BLaER1 treated with 17β-estradiol and CSF1 and Interleukin-3, amounts not matched to agents 10 nM and 100 nM (cell line): ENCODE measurements at regions not wholly inside any gene's neighbourhood (a gene's known extent, or its start where the extent isn't known, plus 50 kb on each side); places are given as distances from the start of the nearest gene placed in this dataset.

Experiments
- H3K27ac ChIP-seq, 11 experiments: shearing (Covaris generic); formaldehyde crosslinking; 2 replicates each; pipeline ENCODE4 v1.8.1; 2022
- H3K27me3 ChIP-seq, 11 experiments: shearing (Covaris generic); formaldehyde crosslinking; 2 replicates each; pipeline ENCODE4 v1.8.1; 2022
- H3K36me3 ChIP-seq, 11 experiments: shearing (Covaris generic); formaldehyde crosslinking; 2 replicates each; pipeline ENCODE4 v1.8.1; 2022
- H3K4me1 ChIP-seq, 10 experiments: shearing (Covaris generic); formaldehyde crosslinking; 2 replicates each; pipeline ENCODE4 v1.8.1; 2022
- H3K4me2 ChIP-seq, 11 experiments: shearing (Covaris generic); formaldehyde crosslinking; 2 replicates each; pipeline ENCODE4 v1.8.1; 2022
- H3K4me3 ChIP-seq, 10 experiments: shearing (Covaris generic); formaldehyde crosslinking; 2 replicates each; pipeline ENCODE4 v1.8.1; 2022
- H3K9ac ChIP-seq, 11 experiments: shearing (Covaris generic); formaldehyde crosslinking; 2 replicates each; pipeline ENCODE4 v1.8.1; 2022
- H3K9me3 ChIP-seq, 11 experiments: shearing (Covaris generic); formaldehyde crosslinking; replicated peaks in 1 of 11; 2 replicates each; pipeline ENCODE4 v1.8.1; 2022
- H4K20me1 ChIP-seq, 11 experiments: shearing (Covaris generic); formaldehyde crosslinking; 2 replicates each; pipeline ENCODE4 v1.8.1; 2022
- Cebpa-rat ChIP-seq, 11 experiments: shearing (Covaris generic); IDR thresholded peaks; 2 replicates each; pipeline ENCODE4 v1.8.1; 2022

DNA sequence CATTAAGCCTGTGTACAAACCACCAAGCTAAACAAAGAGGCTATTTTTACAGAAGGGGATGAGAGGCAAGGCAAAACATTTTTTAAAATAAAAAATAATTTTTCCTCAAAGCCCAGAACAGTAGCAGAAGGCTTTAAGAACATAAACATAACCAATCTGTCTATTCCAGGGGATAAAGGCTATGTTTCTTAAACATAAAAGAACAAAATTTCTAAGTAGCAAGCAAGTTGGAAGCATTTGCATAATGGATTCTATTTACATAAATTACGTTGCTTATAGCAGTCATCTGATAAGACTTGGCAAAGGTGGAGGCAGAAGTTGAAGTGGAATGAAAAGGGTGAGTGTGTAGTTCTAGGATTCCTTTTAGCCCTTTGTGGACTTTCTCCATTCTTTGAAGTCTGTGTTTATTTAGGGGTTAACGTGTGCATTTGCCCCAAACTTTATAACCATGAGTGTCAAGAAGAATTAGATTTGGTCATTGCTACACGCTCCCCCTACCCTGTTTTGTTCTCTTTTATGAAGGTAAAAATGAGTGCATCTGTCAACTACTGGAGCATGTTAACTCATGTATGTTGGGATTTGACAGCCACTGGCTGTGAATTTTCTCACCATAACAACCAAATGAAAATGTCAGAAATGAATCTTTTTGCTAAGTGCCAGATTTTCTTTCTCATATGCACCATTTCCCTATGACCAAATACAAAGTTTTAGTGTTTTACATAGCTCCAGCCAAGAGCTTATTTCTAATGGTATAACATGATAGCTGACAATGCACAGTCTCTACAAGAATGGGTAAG is 378.4 kb upstream of the IGFBP7 start:
- no peak overlapping the region for H3K27ac ChIP-seq
- no peaks in the 10 kb centered on the region for H4K20me1 ChIP-seq
- no peak overlapping the region for H3K4me3 ChIP-seq
- H3K4me2 ChIP-seq, result no peak overlapping the region
- no peak for TF ChIP-seq Cebpa-rat (IDR thresholded peaks at IDR 0.05)
- no peaks in the 10 kb centered on the region for H3K27me3 ChIP-seq
- H3K4me1 ChIP-seq, result 0 out of 20 replicates have a peak, but pooled peaks cover 0 to 7% (median 0%) of the 10 kb centered on the region in 10 experiments
- H3K9ac ChIP-seq, result no peak overlapping the region
- peaks cover 0 to 13% (median 3%) of the 10 kb centered on the region in 11 experiments; a peak in 8 of 22 replicates for H3K9me3 ChIP-seq
- no peaks in the 10 kb centered on the region for H3K36me3 ChIP-seq

DNA sequence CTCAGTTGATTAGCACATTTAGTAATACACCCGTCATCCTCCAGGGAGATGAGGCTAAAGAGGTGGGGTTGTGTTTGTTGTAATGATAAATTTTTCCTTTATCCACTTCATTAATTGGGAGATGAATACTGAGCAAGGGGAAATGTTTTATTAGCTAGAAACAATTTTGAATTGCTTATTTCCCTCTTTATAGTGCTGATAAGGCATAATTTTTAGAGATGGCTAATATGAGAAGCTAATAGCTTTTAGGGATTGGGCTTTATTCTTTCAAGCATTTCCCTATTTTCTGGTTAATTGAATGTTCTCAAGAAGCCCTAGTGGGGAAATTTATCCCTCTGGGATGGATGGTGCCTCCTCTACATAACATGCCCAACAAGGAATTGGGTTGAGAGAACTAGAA is 365.2 kb upstream of the IGFBP7 start:
- H3K9ac ChIP-seq, result no peak overlapping the region
- H3K36me3 ChIP-seq, result no peaks in the 10 kb centered on the region
- H3K9me3 ChIP-seq, result peaks cover 0 to 6% (median 0%) of the 10 kb centered on the region in 11 experiments; a peak in 2 of 22 replicates
- no peaks in the 10 kb centered on the region for H3K27me3 ChIP-seq
- no peaks in the 10 kb centered on the region for H4K20me1 ChIP-seq
- no peak overlapping the region for H3K27ac ChIP-seq
- H3K4me2 ChIP-seq, result no peak overlapping the region
- TF ChIP-seq Cebpa-rat (IDR thresholded peaks at IDR 0.05), result no peak
- no peak overlapping the region for H3K4me3 ChIP-seq
- H3K4me1 ChIP-seq, result no peaks in the 10 kb centered on the region

DNA sequence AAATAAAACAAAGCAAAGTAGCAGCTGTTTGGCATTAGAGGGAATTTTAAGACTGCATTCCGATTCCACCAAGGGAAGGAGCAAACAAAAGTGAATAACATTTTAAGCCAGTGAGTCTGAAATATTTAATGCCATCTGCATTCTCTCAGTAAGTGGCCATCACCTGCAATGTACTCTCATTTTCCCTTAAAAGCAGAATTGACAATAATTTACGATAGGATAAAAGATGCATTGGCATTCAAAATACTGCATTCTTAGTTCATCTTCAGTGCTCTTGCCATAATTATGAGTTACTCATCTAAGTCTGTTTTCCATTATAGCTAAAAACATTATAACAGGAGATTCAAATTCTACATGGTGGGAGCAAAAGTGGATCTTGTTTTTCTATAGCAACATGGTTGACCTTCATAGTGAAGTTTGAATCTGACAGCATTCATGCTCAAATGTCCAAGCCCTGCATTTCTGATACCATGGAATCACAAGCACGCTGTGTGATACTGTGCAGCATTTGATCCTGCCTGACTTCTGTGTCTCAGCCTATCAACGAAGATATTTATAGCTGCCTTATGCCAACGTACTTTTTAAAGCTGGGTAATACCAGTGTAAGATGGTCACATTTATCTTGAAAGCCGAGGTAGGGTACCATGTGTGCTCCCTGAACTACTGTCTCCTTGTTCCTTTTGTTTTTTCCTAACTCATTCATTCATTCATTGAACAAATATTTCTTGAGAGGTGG is 355.3 kb upstream of the IGFBP7 start:
- no peak overlapping the region for H3K9ac ChIP-seq
- no peaks in the 10 kb centered on the region for H3K36me3 ChIP-seq
- no peak overlapping the region for H3K4me3 ChIP-seq
- H3K27me3 ChIP-seq, result no peaks in the 10 kb centered on the region
- H3K9me3 ChIP-seq, result 0 out of 22 replicates have a peak, but pooled peaks cover 0 to under 1% (median 0%) of the 10 kb centered on the region in 11 experiments
- no peak for TF ChIP-seq Cebpa-rat (IDR thresholded peaks at IDR 0.05)
- H3K27ac ChIP-seq, result no peak overlapping the region
- no peaks in the 10 kb centered on the region for H4K20me1 ChIP-seq
- no peaks in the 10 kb centered on the region for H3K4me1 ChIP-seq
- H3K4me2 ChIP-seq, result no peak overlapping the region

DNA sequence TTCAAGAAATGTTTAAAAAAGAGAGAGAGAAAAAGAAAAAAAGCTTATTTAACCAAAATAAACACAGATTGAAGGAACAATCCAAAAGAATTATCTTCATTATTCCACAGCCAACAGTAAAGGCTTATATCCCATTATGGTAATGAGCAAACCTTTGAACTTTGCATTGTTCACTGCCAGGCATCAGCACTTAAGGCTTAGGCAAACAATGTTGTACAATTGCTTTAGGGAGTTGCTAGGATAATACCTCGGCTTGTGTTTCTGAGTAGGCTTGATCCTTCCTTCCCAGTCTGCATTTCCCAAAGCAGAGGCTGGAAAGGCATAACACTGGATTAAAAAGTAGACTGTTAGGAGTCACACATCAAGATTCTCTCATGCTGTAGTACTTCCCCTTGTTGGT is 352.7 kb upstream of the IGFBP7 start:
- H3K4me3 ChIP-seq, result no peak overlapping the region
- no peak overlapping the region for H3K4me2 ChIP-seq
- H3K27ac ChIP-seq, result no peak overlapping the region
- H3K4me1 ChIP-seq, result no peaks in the 10 kb centered on the region
- TF ChIP-seq Cebpa-rat (IDR thresholded peaks at IDR 0.05), result no peak
- H3K27me3 ChIP-seq, result no peaks in the 10 kb centered on the region
- H3K9ac ChIP-seq, result no peak overlapping the region
- H3K9me3 ChIP-seq, result 0 out of 22 replicates have a peak, but pooled peaks cover 0 to 5% (median 0%) of the 10 kb centered on the region in 11 experiments
- H3K36me3 ChIP-seq, result no peaks in the 10 kb centered on the region
- no peaks in the 10 kb centered on the region for H4K20me1 ChIP-seq

DNA sequence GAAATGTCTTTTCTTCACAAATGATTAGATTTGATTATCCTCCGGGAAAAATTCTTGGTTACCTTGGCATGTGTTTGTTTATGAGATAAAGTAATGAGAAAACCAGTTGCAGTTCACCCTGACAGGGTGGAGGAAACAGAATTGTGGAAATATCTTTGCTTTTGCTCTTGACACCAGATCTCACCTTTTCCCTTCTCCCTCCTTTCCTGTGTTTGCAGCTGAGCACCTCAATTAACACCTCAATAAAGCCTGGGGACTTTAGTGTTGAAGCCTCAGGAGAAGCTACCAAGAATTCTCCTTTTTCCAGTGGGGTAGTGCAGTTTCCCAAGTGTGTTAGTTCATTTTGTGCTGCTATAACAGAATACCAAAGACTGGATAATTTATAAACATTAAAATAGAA is 350.8 kb upstream of the IGFBP7 start:
- Histone ChIP-seq H3K36me3 (no peaks in the 10 kb centered on the region), H3K27ac (no peak overlapping the region), H3K4me2 (no peak overlapping the region), H3K4me3 (no peak overlapping the region), H4K20me1 (no peaks in the 10 kb centered on the region), H3K9me3 (peaks cover 0 to 18% (median 3%) of the 10 kb centered on the region in 11 experiments; a peak in 6 of 22 replicates), H3K9ac (no peak overlapping the region), H3K27me3 (no peaks in the 10 kb centered on the region), H3K4me1 (no peaks in the 10 kb centered on the region)
- TF ChIP-seq Cebpa-rat (IDR thresholded peaks at IDR 0.05), result no peak

DNA sequence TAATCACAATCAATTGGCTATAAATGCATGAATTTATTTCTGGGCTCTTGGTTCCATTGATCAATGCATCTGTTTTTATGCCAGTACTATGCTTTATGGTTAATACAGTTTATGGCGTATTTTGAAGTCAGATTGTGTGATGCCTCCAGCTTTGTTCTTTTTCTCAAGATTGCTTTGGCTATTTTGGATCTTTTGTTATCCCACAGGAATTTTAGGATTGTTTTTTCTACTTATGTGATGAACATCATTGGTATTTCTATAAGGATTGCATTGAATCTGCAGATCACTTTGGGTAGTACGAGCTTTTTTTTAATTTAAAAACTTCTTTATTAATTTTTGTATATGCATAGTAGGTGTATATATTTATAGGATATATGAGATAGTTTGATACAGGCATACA is 338.7 kb upstream of the IGFBP7 start:
- Histone ChIP-seq H3K9me3 (peaks cover 10 to 34% (median 19%) of the 10 kb centered on the region in 11 experiments; a peak in 19 of 22 replicates), H3K4me3 (no peak overlapping the region), H3K27ac (no peak overlapping the region), H4K20me1 (no peaks in the 10 kb centered on the region), H3K4me1 (peaks cover 0 to 22% (median 13%) of the 10 kb centered on the region in 10 experiments; a peak in 13 of 20 replicates), H3K4me2 (no peak overlapping the region), H3K9ac (no peak overlapping the region), H3K27me3 (no peaks in the 10 kb centered on the region), H3K36me3 (no peaks in the 10 kb centered on the region)
- no peak for TF ChIP-seq Cebpa-rat (IDR thresholded peaks at IDR 0.05)

DNA sequence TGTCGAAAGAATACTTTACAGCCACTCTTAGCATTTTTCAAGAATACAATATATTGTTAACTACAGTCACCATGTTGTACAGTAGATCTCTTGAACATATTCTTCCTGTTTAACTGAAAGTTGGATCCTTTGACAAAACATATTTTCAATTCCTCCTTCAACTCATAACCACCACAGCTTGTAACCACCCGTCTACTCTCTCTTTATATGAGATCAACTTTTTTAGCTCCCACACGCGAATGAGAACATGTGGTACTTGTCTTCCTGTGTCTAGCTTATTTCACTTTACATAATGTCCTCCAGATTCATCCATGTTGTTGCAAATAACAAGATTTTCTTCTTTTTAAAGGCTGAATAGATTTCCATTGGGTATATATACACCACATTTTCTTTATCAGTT is 338.3 kb upstream of the IGFBP7 start:
- H3K27me3 ChIP-seq, result no peaks in the 10 kb centered on the region
- H4K20me1 ChIP-seq, result no peaks in the 10 kb centered on the region
- H3K4me1 ChIP-seq, result peaks cover 0 to 22% (median 13%) of the 10 kb centered on the region in 10 experiments; a peak in 13 of 20 replicates
- no peak overlapping the region for H3K4me3 ChIP-seq
- no peak overlapping the region for H3K27ac ChIP-seq
- H3K9me3 ChIP-seq, result peaks cover 6 to 30% (median 14%) of the 10 kb centered on the region in 11 experiments; a peak in 17 of 22 replicates
- H3K9ac ChIP-seq, result no peak overlapping the region
- TF ChIP-seq Cebpa-rat (IDR thresholded peaks at IDR 0.05), result no peak
- no peak overlapping the region for H3K4me2 ChIP-seq
- H3K36me3 ChIP-seq, result no peaks in the 10 kb centered on the region

DNA sequence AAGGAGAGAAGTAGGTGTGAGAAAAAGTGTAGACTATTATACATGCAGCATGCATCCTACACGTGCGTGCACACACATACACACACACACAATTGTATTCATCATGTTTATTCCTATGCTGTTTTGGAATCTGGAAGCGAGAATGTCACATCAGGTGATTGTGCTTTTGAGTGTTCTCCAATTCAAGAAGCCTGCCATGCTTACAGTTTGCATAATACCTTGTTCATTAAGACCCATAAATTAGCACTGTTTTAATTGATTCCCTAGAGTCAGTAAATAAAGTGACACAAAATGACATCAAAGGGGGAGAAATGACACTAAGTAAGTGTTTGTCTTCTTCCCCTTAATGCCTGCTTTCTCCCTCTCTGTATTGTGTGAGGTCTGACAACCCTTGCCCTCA is 336.1 kb upstream of the IGFBP7 start:
- H4K20me1 ChIP-seq, result no peaks in the 10 kb centered on the region
- no peak overlapping the region for H3K9ac ChIP-seq
- H3K27ac ChIP-seq, result no peak overlapping the region
- no peaks in the 10 kb centered on the region for H3K36me3 ChIP-seq
- H3K4me3 ChIP-seq, result no peak overlapping the region
- TF ChIP-seq Cebpa-rat (IDR thresholded peaks at IDR 0.05), result no peak
- H3K27me3 ChIP-seq, result no peaks in the 10 kb centered on the region
- peak overlapping the region in 7 of 11 experiments; percentile 7 to 55 (median 44); a peak in 13 of 22 replicates for H3K4me2 ChIP-seq
- H3K9me3 ChIP-seq, result peaks cover 0 to 10% (median 7%) of the 10 kb centered on the region in 11 experiments; a peak in 10 of 22 replicates
- H3K4me1 ChIP-seq, result peaks cover 0 to 22% (median 13%) of the 10 kb centered on the region in 10 experiments; a peak in 13 of 20 replicates

DNA sequence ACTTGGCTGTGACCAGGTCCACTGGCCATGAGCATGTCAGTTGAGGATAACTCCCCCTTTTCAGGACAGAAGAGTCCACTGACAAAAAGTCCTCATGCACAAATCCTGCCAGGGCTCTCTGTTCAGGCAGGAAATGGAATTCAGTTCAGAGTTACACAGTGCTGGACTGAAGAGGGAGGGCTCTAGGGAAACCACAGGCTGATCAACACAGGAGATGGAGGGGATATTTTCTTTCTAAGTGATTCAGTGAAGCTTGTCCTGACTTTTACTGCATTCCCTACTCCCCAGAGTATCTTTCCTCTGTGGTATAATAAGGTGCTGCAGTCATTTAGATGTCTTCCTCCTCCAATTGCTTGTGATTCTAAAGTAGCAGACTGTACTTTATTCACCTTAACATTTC is 335.5 kb upstream of the IGFBP7 start:
- Histone ChIP-seq H3K27ac (no peak overlapping the region), H3K4me2 (peak overlapping the region in 8 of 11 experiments; percentile 7 to 55 (median 44); a peak in 14 of 22 replicates), H3K4me1 (peaks cover 0 to 22% (median 13%) of the 10 kb centered on the region in 10 experiments; a peak in 13 of 20 replicates), H3K9me3 (peaks cover 0 to 9% (median 7%) of the 10 kb centered on the region in 11 experiments; a peak in 7 of 22 replicates), H3K27me3 (no peaks in the 10 kb centered on the region), H3K36me3 (no peaks in the 10 kb centered on the region), H3K4me3 (no peak overlapping the region), H3K9ac (no peak overlapping the region), H4K20me1 (no peaks in the 10 kb centered on the region)
- no peak for TF ChIP-seq Cebpa-rat (IDR thresholded peaks at IDR 0.05)
